NCI-H2227 (cell line): ENCODE measurements at regions not wholly inside any gene's neighbourhood (a gene's known extent, or its start where the extent isn't known, plus 50 kb on each side); places are given as distances from the start of the nearest gene placed in this dataset.
"Not testable (repeated sequence)": the region's sequence is repeated elsewhere in the genome, so short reads cannot be mapped to it uniquely, and the experiment has no call there.

Experiments used
- DNase-seq: peaks from one replicate; lab custom pipeline; 2025; ENCODE audit not compliant: unreplicated experiment; lab: John Stamatoyannopoulos, UW

- DNase-seq = peak; percentile 40
Observed at GRCh38 chrX:40996886-40997530, 88.2 kb upstream of the USP9X start.

DNA sequence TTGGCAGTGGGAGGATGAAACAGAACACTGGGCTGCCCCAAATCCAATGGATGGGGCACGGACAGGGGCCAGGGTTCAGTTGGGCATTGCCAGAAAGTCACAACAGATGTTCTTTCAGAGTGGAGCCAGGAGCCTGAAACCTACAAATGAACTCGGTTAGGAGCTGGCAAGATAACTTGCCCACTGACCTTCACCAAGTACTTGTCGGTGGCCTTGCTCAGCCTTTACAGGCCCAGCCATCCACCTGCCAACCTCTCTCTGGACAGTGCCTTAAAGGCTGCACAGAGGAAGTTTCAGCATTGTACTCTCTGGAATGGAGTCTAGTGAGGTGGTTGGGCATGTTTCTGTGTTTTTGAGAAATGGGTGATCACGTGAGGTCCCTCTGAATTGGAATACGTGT lies 87.1 kb upstream of the USP9X start:
- DNase-seq = no peak

GRCh38 chrX:41001327-41001726 lies 83.9 kb upstream of the USP9X start:
- no peak for DNase-seq

DNA sequence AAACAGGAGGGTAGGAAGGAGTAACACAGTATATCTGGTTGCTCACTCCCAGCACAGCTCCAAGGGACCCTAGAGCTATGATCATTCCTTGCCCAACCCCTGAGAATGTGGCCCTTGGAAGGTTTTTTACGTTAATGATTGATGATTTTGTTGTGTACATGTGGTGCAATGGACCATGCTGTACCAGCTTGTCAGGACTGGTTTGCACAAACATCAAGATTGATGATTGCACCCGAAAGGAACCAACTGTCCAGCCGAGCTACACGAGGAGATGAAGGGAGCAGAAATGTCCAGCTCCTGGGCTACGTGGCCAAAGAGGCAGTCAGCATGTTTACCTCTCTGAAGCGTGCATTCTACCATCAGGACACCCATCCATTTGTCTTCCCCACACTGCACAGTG lies 83.2 kb upstream of the USP9X start:
- no peak for DNase-seq

DNA sequence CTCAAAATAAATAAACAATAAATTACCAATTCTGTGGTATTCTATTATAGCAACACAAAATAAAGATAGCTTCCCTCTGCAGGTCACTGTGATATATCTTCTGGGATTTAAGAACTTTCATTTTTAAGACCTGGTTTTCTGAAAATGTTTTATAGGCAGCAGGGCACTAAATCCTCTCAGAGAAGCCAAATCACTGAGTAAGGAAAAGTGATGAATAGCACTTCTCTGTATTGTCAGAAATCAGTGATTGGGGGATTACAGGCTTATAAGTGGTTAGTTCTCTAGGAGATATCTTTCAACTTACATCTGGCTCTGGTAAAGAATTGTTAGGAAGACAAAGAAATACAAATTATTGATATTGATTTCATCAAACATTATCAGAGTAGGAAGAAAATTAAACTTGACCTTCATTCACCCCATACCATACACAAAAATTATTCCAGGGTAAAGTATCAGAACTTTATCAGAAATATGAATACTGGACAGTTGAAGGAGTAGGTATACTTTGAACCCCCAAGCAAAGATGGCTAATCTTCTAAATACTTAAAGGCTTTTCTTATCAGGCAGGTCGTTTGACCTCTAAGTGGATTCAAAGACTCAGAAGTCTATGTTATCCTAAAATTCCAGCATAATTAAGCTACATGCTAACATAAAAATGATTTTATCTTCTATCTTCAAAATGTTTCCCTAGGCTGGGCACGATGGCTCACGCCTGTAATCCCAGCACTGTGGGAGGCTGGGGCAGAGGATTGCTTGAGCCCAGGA lies 81.6 kb upstream of the USP9X start:
- DNase-seq = no peak

DNA sequence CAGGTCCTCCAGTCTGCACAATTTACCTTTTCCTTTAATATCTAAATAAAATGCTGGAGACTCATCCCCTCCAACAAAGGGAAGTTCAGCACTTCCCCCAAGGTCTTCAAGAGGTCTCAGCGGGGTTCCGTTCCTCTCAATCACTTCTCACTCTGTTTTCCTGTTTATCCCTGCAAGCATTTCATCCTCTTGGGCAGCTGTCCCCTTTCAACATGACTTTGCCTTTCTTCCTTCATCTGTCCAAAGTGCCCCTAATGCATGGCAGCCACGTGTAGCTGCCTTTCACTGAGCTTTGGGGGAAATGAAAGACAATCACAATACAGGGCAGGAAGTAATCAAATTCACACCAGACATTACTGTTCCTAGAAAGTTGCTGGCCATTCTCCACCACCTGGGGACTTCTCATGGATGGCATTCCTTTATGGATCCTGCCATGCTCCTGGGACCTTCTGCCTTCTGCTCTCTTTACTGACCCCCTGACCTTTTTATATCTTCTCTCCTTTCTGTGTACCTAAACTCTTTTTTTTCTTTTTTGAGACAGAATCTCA lies 79.7 kb upstream of the USP9X start:
- DNase-seq = peak; percentile 10

DNA sequence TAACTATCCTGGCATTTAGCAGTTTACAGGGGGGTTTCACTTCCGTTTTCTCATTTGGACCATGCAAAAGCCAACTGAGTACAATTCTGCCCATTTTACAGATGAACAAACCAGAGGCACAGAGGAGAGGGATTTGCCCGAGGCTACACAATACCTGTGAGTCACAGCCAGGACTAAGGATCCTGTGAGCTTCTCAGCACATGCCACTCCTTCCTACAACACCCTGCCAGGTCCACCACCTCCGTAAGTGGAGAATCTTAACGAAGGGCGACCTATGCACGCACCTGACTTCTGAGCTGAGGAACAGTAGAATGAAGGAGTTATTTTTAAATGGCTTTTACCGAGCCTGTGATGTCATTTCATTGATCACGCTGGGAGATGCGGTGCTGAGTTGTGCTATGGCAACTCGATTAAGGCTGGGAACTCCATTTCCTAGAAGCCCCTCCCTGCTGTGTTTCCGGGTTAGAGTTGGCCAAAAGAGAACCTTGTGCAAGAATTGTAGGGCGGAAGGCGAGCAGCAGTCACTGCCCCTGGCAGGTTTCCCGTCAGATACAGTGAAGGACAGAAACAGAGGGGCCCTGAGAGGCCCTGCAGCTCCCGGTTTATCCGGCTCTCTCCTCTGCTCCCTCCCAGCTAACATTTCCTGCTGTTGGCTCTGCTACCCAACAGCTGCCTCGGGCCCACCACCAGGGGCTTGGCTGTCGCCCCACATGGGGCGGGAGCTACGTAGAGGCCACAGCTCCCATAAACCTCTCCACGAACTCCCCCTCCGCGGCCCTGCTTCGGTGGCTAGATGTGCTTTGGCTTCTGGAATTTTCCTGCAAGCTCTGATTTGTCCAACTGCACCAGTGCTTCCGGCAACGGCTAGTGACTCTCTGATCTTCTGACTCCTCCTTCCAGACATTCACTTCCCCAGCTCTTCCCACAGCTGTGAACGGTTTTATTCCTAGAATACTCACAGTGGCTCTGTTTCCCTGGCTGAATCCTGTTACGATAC lies 75.1 kb upstream of the USP9X start:
- DNase-seq = peak; percentile 76

GRCh38 chrX:41014776-41015360 lies 70.4 kb upstream of the USP9X start:
- DNase-seq = no peak

DNA sequence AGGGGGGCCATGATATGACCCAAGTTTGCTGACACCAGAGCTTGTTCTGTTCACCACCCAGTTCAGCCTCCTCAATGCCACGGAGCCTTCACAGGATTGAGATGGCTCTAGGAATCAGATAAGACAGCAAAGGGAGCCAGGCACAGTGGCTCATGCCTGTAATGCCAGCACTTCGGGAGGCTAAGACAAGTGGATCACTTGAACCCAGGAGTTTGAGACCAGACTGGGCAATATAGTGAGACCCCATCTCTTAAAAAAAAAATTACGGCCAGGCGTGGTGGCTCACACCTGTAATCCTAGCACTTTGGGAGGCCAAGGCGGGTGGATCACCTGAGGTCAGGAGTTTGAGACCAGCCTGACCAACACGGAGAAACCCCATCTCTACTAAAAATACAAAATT lies 67.5 kb upstream of the USP9X start:
- DNase-seq = not testable (repeated sequence)

- not testable (repeated sequence) for DNase-seq
Observed at GRCh38 chrX:41018391-41019040, 66.7 kb upstream of the USP9X start.

DNA sequence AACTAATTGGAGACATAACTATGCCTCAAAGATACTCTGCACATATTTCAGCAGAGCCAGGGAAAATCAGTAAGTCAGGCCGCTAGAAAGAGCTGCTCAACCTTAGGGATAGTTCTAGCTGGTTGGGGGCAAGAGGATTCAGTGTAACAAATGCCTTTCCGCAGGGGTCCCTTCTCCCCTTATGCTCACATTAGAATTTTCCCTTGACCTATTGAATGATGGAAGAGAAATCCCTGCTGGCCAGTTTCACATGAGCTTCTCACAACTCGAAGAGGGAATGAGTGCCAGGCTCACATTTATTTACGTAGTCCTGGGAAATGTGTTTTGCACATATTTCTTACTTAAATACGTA lies 66.2 kb upstream of the USP9X start:
- DNase-seq = no peak

DNA sequence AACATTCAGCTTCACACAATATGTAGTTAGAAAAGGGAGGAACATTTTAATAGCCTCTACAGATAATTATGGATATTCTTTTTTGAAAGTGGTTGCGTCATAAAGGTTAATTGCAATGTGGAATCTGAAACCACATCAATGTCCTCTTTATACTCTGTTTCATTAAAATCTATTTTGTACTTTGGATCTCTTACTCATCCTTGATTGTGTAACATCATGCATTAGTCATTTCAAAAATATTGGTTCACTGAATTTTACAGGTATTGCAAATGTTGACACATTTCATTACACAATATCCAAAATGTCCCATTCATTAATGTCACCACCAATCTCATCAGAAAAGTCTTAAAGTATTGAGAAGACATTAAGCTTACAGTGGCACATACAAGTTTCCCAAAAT lies 62.7 kb upstream of the USP9X start:
- no peak for DNase-seq

DNA sequence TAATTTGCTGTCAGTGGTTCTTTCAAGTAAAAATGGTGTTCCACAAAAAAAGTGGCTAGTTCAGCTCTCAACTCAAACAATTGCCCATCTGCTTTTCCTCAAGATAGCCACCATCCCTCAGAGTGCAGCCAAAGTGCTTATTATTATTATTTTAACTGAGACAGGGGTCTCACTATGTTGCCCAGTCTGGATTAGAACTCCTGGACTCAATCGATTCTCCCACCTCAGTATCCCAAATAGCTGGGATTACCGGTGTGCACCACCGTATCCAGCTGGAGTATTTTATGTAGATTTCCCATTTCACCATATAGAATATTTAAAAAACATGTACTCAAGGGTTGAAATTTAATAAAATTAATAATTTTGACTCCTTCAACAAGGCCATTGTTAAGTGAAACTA lies 62.1 kb upstream of the USP9X start:
- no peak for DNase-seq

DNA sequence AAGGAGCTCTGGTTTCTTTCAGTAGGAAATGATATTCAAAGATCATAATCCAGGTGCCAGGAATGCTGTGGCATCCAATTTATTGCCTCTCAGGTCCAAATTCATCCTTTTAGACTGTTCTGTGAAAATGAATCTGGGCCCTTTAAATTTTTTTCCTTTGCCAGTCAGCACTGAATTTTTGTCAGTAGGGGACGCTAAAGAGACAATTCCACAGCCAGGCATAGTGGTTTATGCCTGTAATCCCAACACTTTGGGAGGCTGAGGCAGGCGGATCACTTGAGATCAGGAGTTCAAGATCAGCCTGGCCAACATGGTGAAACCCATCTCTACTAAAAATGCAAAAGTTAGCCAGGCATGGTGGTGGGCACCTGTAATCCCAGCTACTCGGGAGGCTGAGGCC lies 60.9 kb upstream of the USP9X start:
- not testable (repeated sequence) for DNase-seq

DNA sequence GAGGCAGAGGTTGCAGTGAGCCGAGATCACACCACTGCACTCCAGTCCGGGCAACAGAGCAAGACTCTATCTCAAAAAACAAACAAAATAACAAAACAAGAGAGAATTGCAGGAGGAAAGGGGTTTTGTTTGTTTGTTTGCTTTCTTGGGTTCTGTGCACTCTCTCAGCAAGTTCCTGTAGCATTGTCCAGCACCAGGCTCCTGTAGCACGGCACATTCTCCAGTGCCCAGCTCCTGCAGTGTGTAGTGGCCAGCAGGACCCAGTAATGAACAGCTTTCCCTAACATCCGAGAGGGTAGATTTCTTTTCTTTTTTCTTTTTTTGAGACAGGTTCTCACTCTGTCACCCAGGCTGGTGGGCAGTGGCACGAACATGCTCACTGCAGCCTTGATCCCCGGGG lies 60.5 kb upstream of the USP9X start:
- no peak for DNase-seq

- peak; percentile 24 for DNase-seq
Observed at GRCh38 chrX:41025926-41026701, 59.1 kb upstream of the USP9X start.

GRCh38 chrX:41026702-41027078 lies 58.6 kb upstream of the USP9X start:
- DNase-seq = peak; percentile 32

GRCh38 chrX:41029332-41029731 lies 55.9 kb upstream of the USP9X start:
- no peak for DNase-seq

DNA sequence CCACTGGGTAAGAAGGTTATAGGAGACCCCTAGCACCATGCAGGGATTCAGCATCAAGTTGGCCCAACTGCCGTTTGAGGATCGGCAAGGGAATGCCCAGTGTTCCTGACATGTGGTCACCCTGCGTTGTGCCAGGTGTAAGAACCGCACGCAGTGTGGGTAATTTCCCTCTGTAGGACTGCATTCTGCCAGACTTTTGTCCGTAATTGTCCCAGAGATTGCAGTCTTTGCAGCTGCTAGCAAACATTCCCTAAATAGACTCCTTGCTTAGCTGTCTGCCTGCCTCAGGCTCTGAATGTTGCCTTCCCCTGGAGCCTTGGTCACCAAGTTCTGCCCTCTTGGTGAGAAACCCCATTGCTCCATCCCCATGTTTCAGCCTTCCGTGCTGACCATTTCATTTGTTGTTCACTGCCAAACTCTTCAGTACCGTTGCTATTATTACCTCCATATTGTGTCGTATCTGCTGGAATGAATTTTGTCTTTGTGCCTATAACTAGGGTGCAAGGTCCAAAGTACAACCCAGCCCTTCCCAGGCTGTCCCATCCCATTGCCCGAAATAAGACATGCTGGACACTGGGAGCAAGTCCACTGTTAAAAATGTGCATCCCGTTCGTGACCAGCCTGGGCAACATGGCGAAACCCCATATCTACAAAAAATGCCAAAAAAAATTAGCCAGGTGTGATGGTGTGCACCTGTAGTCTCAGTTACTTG lies 53.8 kb upstream of the USP9X start:
- no peak for DNase-seq
